ENCODE measurements at regions not wholly inside any gene's neighbourhood (a gene's known extent, or its start where the extent isn't known, plus 50 kb on each side); places are given as distances from the start of the nearest gene placed in this dataset.

DNA sequence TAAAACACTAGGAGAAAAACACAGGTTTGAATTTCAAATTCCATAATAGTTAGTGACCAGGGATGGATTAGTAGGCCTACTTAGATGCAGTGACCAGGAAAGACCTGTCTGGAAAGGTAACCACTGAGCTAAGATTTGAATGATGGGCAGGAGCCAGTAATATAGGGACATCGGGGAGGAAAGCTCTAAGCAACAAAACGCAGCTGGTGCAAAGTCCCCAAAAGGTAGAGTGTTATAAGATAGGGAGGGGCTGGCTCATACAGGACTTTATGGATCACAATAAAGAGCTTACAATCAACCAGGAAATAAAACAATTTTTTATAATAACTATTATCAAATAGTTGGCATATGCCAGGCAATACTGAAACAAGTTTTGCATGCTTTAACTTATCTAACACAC, 849.4 kb downstream of the LRRTM4 start:
- Histone ChIP-seq H3K27me3 (ENCODE audit: insufficient read depth, low read length) (no peaks in the 10 kb centered on the region), H3K9me2 (ENCODE audit: insufficient read depth) (no peaks in the 10 kb centered on the region), H3K36me3 (ENCODE audit: control insufficient read depth in 1 of 2, insufficient read depth in 2 of 2, low read length in 2 of 2) (no peaks in the 10 kb centered on the region), H3K79me2 (ENCODE audit: insufficient read depth, low read length) (no peaks in the 10 kb centered on the region), H3K4me3 (replicated peaks in 1 of 2; ENCODE audit: low read depth in 1 of 2, low read length in 2 of 2) (no peak overlapping the region), H3K4me1 (ENCODE audit: control insufficient read depth in 1 of 2, insufficient read depth in 2 of 2, low read length in 2 of 2) (no peaks in the 10 kb centered on the region), H3K9me3 (ENCODE audit: control insufficient read depth in 1 of 2, insufficient read depth in 1 of 2, low read depth in 1 of 2, low read length in 2 of 2) (peaks cover 14% of the 10 kb centered on the region in 2 experiments; a peak in 2 of 4 replicates), H3K4me2 (ENCODE audit: low read length) (no peak overlapping the region), H4K20me1 (ENCODE audit: insufficient read depth) (no peaks in the 10 kb centered on the region), H3K27ac (ENCODE audit: low read depth, low read length) (no peak overlapping the region), H3K9ac (ENCODE audit: low read length) (no peak overlapping the region), H2AFZ (ENCODE audit: low read depth, low read length, poor library complexity, severe bottlenecking) (no peak overlapping the region)
- BruUV-seq (replicated peaks): no TSS peak
- intact Hi-C loops (cut with micrococcal nuclease): no loop called here
- no peak for ATAC-seq
- ChIA-PET POLR2A (no interaction called here), CTCF (no interaction called here), RAD21 (ENCODE audit: low non-redundant PET in 1 of 2, low total read pairs in 2 of 2, uncharacterized antibody in 2 of 2, unreplicated experiment in 2 of 2) (no interaction called here)
- no peak for DNase-seq (ENCODE audit: low read depth, low spot score)
- TF ChIP-seq, protein P1, sequence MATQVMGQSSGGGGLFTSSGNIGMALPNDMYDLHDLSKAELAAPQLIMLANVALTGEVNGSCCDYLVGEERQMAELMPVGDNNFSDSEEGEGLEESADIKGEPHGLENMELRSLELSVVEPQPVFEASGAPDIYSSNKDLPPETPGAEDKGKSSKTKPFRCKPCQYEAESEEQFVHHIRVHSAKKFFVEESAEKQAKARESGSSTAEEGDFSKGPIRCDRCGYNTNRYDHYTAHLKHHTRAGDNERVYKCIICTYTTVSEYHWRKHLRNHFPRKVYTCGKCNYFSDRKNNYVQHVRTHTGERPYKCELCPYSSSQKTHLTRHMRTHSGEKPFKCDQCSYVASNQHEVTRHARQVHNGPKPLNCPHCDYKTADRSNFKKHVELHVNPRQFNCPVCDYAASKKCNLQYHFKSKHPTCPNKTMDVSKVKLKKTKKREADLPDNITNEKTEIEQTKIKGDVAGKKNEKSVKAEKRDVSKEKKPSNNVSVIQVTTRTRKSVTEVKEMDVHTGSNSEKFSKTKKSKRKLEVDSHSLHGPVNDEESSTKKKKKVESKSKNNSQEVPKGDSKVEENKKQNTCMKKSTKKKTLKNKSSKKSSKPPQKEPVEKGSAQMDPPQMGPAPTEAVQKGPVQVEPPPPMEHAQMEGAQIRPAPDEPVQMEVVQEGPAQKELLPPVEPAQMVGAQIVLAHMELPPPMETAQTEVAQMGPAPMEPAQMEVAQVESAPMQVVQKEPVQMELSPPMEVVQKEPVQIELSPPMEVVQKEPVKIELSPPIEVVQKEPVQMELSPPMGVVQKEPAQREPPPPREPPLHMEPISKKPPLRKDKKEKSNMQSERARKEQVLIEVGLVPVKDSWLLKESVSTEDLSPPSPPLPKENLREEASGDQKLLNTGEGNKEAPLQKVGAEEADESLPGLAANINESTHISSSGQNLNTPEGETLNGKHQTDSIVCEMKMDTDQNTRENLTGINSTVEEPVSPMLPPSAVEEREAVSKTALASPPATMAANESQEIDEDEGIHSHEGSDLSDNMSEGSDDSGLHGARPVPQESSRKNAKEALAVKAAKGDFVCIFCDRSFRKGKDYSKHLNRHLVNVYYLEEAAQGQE (IDR thresholded peaks at IDR 0.05; ENCODE audit: low read depth): no peak
- TF ChIP-seq, protein P2, sequence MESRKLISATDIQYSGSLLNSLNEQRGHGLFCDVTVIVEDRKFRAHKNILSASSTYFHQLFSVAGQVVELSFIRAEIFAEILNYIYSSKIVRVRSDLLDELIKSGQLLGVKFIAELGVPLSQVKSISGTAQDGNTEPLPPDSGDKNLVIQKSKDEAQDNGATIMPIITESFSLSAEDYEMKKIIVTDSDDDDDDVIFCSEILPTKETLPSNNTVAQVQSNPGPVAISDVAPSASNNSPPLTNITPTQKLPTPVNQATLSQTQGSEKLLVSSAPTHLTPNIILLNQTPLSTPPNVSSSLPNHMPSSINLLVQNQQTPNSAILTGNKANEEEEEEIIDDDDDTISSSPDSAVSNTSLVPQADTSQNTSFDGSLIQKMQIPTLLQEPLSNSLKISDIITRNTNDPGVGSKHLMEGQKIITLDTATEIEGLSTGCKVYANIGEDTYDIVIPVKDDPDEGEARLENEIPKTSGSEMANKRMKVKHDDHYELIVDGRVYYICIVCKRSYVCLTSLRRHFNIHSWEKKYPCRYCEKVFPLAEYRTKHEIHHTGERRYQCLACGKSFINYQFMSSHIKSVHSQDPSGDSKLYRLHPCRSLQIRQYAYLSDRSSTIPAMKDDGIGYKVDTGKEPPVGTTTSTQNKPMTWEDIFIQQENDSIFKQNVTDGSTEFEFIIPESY (IDR thresholded peaks at IDR 0.05; ENCODE audit: extremely low read depth, insufficient replicate concordance, low read length): no peak
- TF ChIP-seq, protein P3, sequence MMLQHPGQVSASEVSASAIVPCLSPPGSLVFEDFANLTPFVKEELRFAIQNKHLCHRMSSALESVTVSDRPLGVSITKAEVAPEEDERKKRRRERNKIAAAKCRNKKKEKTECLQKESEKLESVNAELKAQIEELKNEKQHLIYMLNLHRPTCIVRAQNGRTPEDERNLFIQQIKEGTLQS (IDR thresholded peaks at IDR 0.05): no peak
- TF ChIP-seq EZH2 (IDR thresholded peaks at IDR 0.05) (no peak), FOSL1 (IDR thresholded peaks at IDR 0.05; ENCODE audit: low read depth) (no peak), ZNF274 (IDR thresholded peaks at IDR 0.05; ENCODE audit: low read depth, low read length) (no peak), YY1 (IDR thresholded peaks at IDR 0.05; ENCODE audit: extremely low read depth, insufficient replicate concordance, low read depth, low read length) (no peak), ELF1 (IDR thresholded peaks at IDR 0.05; ENCODE audit: borderline replicate concordance, low read depth) (no peak), EZH2phosphoT487 (IDR thresholded peaks at IDR 0.05; ENCODE audit: borderline replicate concordance) (no peak), SP1 (IDR thresholded peaks at IDR 0.05; ENCODE audit: low read depth) (no peak), POLR2AphosphoS5 (IDR thresholded peaks at IDR 0.05; ENCODE audit: low read depth, low read length) (no peak), CEBPB (IDR thresholded peaks at IDR 0.05; ENCODE audit: low read depth) (no peak)
- TF ChIP-seq, protein P4, sequence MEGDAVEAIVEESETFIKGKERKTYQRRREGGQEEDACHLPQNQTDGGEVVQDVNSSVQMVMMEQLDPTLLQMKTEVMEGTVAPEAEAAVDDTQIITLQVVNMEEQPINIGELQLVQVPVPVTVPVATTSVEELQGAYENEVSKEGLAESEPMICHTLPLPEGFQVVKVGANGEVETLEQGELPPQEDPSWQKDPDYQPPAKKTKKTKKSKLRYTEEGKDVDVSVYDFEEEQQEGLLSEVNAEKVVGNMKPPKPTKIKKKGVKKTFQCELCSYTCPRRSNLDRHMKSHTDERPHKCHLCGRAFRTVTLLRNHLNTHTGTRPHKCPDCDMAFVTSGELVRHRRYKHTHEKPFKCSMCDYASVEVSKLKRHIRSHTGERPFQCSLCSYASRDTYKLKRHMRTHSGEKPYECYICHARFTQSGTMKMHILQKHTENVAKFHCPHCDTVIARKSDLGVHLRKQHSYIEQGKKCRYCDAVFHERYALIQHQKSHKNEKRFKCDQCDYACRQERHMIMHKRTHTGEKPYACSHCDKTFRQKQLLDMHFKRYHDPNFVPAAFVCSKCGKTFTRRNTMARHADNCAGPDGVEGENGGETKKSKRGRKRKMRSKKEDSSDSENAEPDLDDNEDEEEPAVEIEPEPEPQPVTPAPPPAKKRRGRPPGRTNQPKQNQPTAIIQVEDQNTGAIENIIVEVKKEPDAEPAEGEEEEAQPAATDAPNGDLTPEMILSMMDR (IDR thresholded peaks at IDR 0.05 in 2 of 3, conservative IDR thresholded peaks at IDR 0.05 in 1 of 3; ENCODE audit: borderline replicate concordance in 1 of 3, insufficient read depth in 1 of 3, low read depth in 2 of 3, low read length in 2 of 3): no peak
- TF ChIP-seq, protein P5, sequence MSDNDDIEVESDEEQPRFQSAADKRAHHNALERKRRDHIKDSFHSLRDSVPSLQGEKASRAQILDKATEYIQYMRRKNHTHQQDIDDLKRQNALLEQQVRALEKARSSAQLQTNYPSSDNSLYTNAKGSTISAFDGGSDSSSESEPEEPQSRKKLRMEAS (IDR thresholded peaks at IDR 0.05): no peak
